HUES64 (cell line): ENCODE measurements at regions not wholly inside any gene's neighbourhood (a gene's known extent, or its start where the extent isn't known, plus 50 kb on each side); places are given as distances from the start of the nearest gene placed in this dataset.

Source experiments
- H3K27ac ChIP-seq: 2 replicates; pipeline ENCODE4 v1.7.0; 2013; ENCODE audit warnings: low read depth, low read length, inconsistent platforms
- H3K27me3 ChIP-seq: 2 replicates; pipeline ENCODE4 v1.6.1; 2013; ENCODE audit warnings: mild to moderate bottlenecking, low read length; ENCODE audit not compliant: insufficient read depth
- H3K36me3 ChIP-seq: 2 replicates; pipeline ENCODE4 v1.6.1; 2013; ENCODE audit warnings: mild to moderate bottlenecking, low read length; ENCODE audit not compliant: insufficient read depth
- H3K4me1 ChIP-seq: 2 replicates; pipeline ENCODE4 v1.6.1; 2013; ENCODE audit warnings: mild to moderate bottlenecking, low read length, moderate library complexity; ENCODE audit not compliant: insufficient read depth
- H3K4me3 ChIP-seq: 2 replicates; pipeline ENCODE4 v1.5.1; 2013; ENCODE audit warnings: mild to moderate bottlenecking, low read length, moderate library complexity
- H3K9ac ChIP-seq: 2 replicates; pipeline ENCODE4 v1.6.1; 2013; ENCODE audit warnings: mild to moderate bottlenecking, low read depth, low read length
- H3K9me3 ChIP-seq: 2 replicates; pipeline ENCODE4 v1.6.1; 2013; ENCODE audit warnings: low read depth, low read length; ENCODE audit not compliant: insufficient read depth
- WGBS: fragments of 150-250, 120-280 bp; methylation state at CpG from one replicate; pipeline ENCODE4 v1.1.7; 2013; ENCODE audit warnings: missing lambda C conversion rate; 5-methylcytosine and 5-hydroxymethylcytosine counted together

GRCh38 chr4:141429933-141430332 is 206.4 kb upstream of the IL15 start:
- Histone ChIP-seq H3K4me1 (no peaks in the 10 kb centered on the region), H3K36me3 (no peaks in the 10 kb centered on the region), H3K27me3 (no peaks in the 10 kb centered on the region), H3K4me3 (no peak overlapping the region), H3K9me3 (no peaks in the 10 kb centered on the region), H3K27ac (no peak overlapping the region), H3K9ac (no peak overlapping the region)
- 99% methylated on average over 4 of the region's 6 CpGs for WGBS

GRCh38 chr4:141430686-141431085 is 205.7 kb upstream of the IL15 start:
- Histone ChIP-seq H3K27me3 (no peaks in the 10 kb centered on the region), H3K27ac (no peak overlapping the region), H3K36me3 (no peaks in the 10 kb centered on the region), H3K4me3 (no peak overlapping the region), H3K4me1 (no peaks in the 10 kb centered on the region), H3K9me3 (no peaks in the 10 kb centered on the region), H3K9ac (no peak overlapping the region)
- WGBS, result 91% methylated on average over 3 of the region's 4 CpGs

DNA sequence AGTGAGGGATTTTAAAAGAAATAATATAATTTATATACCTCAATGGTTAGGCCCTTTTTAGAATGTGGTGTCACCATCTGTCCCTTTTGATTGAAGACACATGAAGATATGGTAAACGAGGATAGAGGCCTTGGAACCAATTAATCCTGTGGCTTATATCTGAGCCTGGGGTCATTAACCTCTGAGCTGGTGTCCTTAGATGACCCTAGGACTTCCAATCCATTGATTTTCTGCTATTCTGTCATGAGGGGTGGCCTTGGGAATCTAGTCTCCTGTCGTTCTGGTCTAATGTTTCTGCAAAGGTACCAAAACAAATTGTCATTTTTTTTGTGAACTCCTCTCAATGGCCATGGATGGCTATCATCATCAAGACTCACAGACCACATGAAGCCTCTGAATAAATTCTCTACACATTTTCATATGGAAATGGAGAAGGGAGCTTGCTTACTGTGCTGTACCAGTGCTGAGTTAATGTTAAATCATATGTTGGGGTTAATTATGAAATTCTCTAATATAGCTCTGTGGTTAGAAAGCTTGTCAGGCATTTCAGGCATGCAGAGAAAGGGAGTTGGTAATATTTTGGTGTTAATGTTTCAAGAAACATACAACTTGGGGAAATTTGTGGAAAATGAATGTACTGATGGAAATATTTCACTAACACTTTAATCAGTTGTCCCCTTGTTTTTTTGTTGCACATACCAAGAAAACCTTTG is 204.2 kb upstream of the IL15 start:
- 88% methylated on average over 2 of the region's 2 CpGs for WGBS
- Histone ChIP-seq H3K4me3 (no peak overlapping the region), H3K27me3 (no peaks in the 10 kb centered on the region), H3K4me1 (no peaks in the 10 kb centered on the region), H3K36me3 (no peaks in the 10 kb centered on the region), H3K9ac (no peak overlapping the region), H3K27ac (no peak overlapping the region), H3K9me3 (no peaks in the 10 kb centered on the region)

- 100% methylated on average over 2 of the region's 3 CpGs for WGBS
These were observed 200.7 kb upstream of the IL15 start for GRCh38 chr4:141435446-141436225.

GRCh38 chr4:141439223-141439622 is 197.2 kb upstream of the IL15 start:
- Histone ChIP-seq H3K36me3 (no peaks in the 10 kb centered on the region), H3K27ac (no peak overlapping the region), H3K27me3 (no peaks in the 10 kb centered on the region), H3K9me3 (no peaks in the 10 kb centered on the region), H3K4me3 (no peak overlapping the region), H3K4me1 (no peaks in the 10 kb centered on the region), H3K9ac (no peak overlapping the region)
- WGBS, result no CpG with 5 or more reads among the region's 1 CpG

More at GRCh38 chr4:141435446-141436225, 200.7 kb upstream of the IL15 start:
- no peaks in the 10 kb centered on the region for H3K27me3 ChIP-seq
- H3K36me3 ChIP-seq, result no peaks in the 10 kb centered on the region
- no peaks in the 10 kb centered on the region for H3K4me1 ChIP-seq
- H3K9me3 ChIP-seq, result no peaks in the 10 kb centered on the region
- no peak overlapping the region for H3K27ac ChIP-seq
- H3K4me3 ChIP-seq, result no peak overlapping the region
- no peak overlapping the region for H3K9ac ChIP-seq

DNA sequence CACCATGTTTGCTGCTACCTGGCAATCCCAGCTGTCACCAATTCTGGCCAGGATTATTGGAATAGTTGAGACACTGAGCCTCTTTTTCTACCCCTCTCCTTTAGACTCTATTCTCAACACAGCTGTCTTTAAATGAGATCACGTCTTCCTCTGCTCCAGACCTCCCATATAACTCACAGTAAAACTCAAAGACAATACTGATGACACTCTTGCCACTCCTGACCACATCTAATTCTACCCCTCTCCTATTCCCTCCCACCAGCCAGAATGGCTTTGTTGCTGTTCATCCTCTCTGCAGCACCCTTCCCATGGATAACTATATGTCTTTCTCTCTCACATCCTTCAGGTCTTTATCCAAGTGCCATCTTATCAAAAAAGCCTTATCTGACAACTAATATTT is 188.6 kb upstream of the IL15 start:
- WGBS, result 80% methylated on average over 1 of the region's 1 CpG
- Histone ChIP-seq H3K27me3 (no peaks in the 10 kb centered on the region), H3K4me1 (no peaks in the 10 kb centered on the region), H3K36me3 (no peaks in the 10 kb centered on the region), H3K9me3 (no peaks in the 10 kb centered on the region), H3K9ac (no peak overlapping the region), H3K4me3 (no peak overlapping the region), H3K27ac (no peak overlapping the region)

DNA sequence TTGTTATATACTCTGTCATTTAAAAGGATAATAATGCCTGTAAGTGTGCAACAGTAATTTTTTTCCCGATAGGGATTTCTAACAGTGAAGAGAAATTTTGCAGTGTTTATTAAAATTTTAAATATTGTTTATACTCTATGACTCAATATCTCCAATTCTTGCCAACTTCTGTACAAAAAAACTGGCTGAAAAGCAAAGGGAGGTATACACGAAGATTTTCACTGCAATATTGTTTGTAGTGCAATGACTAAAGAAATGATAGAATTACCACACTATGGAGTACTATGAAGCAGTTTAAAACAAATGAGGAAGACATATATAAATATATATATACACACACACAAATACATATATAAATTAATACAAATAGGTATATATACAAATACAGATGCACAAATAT is 187.9 kb upstream of the IL15 start:
- WGBS, result no CpG with 5 or more reads among the region's 2 CpGs
- no peaks in the 10 kb centered on the region for H3K4me1 ChIP-seq
- no peaks in the 10 kb centered on the region for H3K9me3 ChIP-seq
- H3K4me3 ChIP-seq, result no peak overlapping the region
- no peaks in the 10 kb centered on the region for H3K27me3 ChIP-seq
- no peaks in the 10 kb centered on the region for H3K36me3 ChIP-seq
- H3K9ac ChIP-seq, result no peak overlapping the region
- H3K27ac ChIP-seq, result no peak overlapping the region

DNA sequence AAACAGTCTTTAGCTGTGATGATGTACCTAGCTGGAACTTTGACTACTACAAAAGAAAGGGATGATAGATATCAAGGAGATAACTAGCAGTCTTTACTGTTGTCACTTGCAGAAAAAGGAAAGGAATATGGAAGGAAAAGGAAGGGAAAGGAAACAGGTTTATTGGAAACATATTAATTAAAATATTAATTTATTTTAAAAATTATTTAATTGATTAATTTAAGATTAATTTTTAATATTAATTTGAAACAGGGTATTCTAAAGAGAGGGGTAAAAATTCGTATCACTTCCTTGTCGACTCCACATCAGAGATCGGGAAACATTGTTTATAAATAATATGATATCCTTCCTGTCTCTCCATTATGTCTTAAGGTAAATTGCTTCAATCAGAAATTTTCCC is 186.5 kb upstream of the IL15 start:
- Histone ChIP-seq H3K27ac (no peak overlapping the region), H3K4me1 (no peaks in the 10 kb centered on the region), H3K9me3 (no peaks in the 10 kb centered on the region), H3K36me3 (no peaks in the 10 kb centered on the region), H3K9ac (no peak overlapping the region), H3K4me3 (no peak overlapping the region), H3K27me3 (no peaks in the 10 kb centered on the region)
- no CpG with 5 or more reads among the region's 3 CpGs for WGBS

- H3K27me3 ChIP-seq, result no peaks in the 10 kb centered on the region
- H3K4me3 ChIP-seq, result no peak overlapping the region
- WGBS, result 83% methylated on average over 1 of the region's 1 CpG
- no peaks in the 10 kb centered on the region for H3K4me1 ChIP-seq
- no peaks in the 10 kb centered on the region for H3K36me3 ChIP-seq
- no peak overlapping the region for H3K9ac ChIP-seq
- no peak overlapping the region for H3K27ac ChIP-seq
- H3K9me3 ChIP-seq, result no peaks in the 10 kb centered on the region
These were observed 180.7 kb upstream of the IL15 start for GRCh38 chr4:141455651-141456050.

- Histone ChIP-seq H3K9me3 (no peaks in the 10 kb centered on the region), H3K4me1 (no peaks in the 10 kb centered on the region), H3K9ac (no peak overlapping the region), H3K4me3 (no peak overlapping the region), H3K27ac (no peak overlapping the region), H3K36me3 (no peaks in the 10 kb centered on the region), H3K27me3 (no peaks in the 10 kb centered on the region)
- no CpG with 5 or more reads among the region's 1 CpG for WGBS
These were observed 178.7 kb upstream of the IL15 start for GRCh38 chr4:141457653-141458052.

DNA sequence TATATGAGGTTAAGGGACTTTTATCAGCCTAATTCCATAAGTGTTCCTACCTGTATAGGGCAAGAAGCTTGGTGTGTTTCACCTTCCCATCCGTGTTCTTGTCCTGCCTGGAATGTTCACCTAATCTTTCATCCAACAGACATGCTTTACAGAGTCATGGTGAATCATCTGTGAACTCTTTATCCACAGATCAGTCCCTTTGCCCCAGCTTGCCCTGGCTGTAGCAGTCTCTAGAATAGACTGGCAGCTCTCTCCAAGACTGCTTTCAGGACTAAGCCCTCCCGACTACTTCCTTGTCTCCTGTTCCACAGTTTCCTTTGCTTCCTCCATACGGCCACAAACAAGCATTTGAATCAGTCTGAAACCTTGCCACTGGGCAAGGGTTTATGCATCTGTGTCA is 177.9 kb upstream of the IL15 start:
- Histone ChIP-seq H3K27me3 (no peaks in the 10 kb centered on the region), H3K27ac (no peak overlapping the region), H3K4me3 (no peak overlapping the region), H3K36me3 (no peaks in the 10 kb centered on the region), H3K9ac (no peak overlapping the region), H3K4me1 (no peaks in the 10 kb centered on the region), H3K9me3 (no peaks in the 10 kb centered on the region)
- WGBS, result 88% methylated on average over 3 of the region's 3 CpGs
